GM21367 (cell line): ENCODE measurements at regions not wholly inside any gene's neighbourhood (a gene's known extent, or its start where the extent isn't known, plus 50 kb on each side); places are given as distances from the start of the nearest gene placed in this dataset.
"Not testable (repeated sequence)": the region's sequence is repeated elsewhere in the genome, so short reads cannot be mapped to it uniquely, and the experiment has no call there.

ENCODE experiments used
- ATAC-seq: cut with Tn5 transposase; IDR thresholded peaks from one replicate; pipeline ENCODE4 v1.9.1; 2021; ENCODE audit not compliant: unreplicated experiment

GRCh38 chr12:127503996-127504395, 763.0 kb upstream of the TMEM132C start:
- not testable (repeated sequence) for ATAC-seq

GRCh38 chr12:127504874-127505273, 762.1 kb upstream of the TMEM132C start:
- ATAC-seq, result no peak

GRCh38 chr12:127507341-127507740, 759.6 kb upstream of the TMEM132C start:
- no peak for ATAC-seq

DNA sequence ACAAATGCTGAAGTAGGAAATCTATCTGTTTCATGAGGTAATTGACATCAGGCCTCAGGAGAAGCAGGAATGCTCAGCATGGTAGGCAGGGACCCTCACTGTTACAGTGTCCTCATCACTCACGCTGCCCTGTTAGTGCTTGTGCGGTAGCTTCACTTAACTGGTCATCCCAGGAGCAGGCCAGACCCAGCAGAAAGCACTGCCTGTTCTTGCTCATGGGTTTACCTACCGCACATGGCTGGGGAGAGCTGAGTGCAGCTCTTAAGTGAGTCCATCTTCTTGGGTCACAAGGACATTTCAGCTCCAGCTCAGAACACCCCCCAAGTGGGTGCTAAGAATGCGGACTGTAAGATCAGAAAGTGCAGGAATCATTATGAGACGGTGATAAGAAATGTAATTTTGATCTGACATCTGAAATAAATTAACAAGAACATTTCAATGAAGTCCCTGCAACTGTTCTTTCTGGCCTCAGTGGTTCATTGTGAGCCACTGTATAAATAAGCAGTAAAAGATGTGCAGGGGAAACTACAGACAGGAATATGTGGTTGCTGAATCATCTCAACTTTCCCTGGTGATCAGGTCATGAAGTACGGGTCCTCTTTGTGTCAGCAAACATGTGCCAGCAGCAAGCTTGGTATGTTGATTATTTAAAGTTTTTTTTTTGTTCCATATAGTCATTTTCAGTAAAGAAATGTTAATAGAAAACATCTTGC, 757.7 kb upstream of the TMEM132C start:
- ATAC-seq, result no peak

- no peak for ATAC-seq
Observed at GRCh38 chr12:127515941-127516340, 751.0 kb upstream of the TMEM132C start.

DNA sequence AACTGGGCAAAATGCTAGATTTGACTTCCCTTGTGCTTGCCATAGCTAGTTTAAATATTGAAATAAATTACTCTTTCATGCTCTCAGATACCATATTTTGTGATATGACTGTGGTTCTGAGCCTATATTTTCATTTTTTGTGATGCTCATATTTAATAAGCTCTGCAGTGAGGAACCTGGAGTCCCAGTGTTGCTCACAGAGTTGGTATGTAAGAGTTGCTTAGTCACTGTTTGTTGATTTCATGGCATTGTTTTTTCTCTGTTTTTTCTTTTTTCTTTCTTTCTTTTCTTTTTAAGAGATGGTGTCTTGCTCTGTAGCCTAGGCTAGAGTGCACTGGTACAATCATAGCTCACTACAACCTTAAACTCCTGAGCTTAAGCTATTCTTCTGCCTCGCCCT, 750.5 kb upstream of the TMEM132C start:
- ATAC-seq, result no peak

- ATAC-seq, result no peak
Observed at GRCh38 chr12:127519779-127520178, 747.2 kb upstream of the TMEM132C start.

- no peak for ATAC-seq
Observed at GRCh38 chr12:127526925-127527324, 740.0 kb upstream of the TMEM132C start.

DNA sequence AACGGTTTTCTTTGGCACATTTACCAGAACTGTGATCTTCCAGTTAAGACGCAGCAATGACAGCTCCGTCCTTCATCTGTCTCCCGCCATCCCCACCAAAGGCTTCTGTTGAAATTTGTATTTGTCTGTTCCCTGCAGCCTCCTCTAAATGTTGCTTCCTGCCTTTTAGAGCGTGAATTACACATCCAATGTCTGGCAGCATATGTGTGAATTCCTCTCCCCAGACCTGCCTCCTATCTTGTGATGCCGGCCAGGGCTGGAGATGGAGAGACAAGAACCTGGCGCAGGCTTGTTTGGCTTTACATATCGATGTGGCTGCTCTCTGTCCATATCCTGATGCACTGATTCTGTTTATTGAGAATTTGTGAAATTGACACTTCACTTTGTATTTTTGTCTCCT, 738.4 kb upstream of the TMEM132C start:
- no peak for ATAC-seq

GRCh38 chr12:127531542-127531941, 735.4 kb upstream of the TMEM132C start:
- no peak for ATAC-seq

- ATAC-seq, result no peak
Observed at GRCh38 chr12:127533353-127533752, 733.6 kb upstream of the TMEM132C start.

GRCh38 chr12:127536833-127537428, 730.0 kb upstream of the TMEM132C start:
- no peak for ATAC-seq

DNA sequence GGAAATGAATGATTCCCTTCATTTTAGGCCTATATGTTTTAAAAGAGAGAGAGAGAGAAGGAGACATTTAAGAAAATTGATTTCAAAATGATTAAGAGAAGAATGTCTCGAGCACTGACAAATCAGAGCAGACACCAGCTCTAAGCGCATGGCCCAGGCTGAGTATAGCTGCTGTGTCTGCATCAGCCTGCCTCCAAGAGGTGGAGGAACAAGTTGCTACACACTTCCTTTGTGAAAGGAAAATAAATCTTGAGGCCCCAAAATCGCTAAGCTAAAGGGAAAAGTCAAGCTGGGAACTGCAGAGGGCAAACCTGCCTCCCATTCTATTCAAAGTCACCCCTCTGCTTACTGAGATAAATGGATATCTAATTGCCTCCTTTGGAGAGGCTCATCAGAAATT, 728.7 kb upstream of the TMEM132C start:
- ATAC-seq, result no peak

DNA sequence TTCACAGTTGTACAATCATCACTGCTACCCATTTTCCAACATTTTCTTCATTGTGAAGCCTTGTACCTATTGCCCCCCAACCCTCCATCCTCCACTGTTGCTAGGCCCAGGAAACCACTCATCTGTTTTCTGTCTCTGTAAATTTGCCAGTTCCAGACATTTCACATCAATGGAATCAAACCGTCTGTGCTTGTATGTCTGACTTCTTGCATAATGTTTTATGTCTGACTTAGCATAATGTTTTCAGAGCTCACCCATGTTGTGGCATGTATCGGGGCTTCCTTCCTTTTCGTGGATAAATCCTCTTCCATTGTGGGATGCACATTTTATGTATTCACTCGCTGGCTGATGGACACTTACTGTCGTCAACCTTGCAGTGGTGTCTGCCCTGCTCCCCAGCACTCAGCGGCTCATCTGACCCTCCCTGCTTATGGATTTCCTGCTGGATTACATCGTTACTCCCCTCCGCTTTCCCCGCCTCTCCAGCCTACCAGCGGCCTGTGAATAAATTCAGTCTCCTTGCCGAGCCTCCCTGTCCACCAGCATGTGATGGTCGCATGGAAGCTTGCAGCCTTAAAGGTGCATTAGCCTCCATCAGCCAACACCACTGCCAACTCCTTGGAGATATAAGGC, 727.6 kb upstream of the TMEM132C start:
- ATAC-seq, result no peak

DNA sequence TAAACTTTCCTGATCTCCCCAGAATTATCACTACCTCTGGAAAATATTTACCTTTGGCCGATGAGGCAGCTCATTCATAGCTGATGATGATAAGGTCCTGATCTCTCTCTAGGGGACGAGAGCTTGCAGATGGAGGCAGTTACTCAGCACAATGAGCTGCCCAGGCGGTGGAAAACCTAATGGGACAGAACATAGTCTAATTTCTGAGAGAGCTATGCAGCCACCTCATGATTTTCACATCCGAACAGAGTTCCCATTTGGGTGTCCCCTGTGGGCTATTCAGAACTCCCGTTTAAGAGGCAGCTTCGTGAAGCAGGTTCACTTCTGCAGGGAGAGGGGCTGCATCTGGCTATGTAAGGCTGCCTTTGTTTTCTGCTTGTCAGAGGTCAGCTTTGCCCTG, 724.6 kb upstream of the TMEM132C start:
- ATAC-seq, result no peak

GRCh38 chr12:127542931-127543330, 724.0 kb upstream of the TMEM132C start:
- ATAC-seq, result no peak

DNA sequence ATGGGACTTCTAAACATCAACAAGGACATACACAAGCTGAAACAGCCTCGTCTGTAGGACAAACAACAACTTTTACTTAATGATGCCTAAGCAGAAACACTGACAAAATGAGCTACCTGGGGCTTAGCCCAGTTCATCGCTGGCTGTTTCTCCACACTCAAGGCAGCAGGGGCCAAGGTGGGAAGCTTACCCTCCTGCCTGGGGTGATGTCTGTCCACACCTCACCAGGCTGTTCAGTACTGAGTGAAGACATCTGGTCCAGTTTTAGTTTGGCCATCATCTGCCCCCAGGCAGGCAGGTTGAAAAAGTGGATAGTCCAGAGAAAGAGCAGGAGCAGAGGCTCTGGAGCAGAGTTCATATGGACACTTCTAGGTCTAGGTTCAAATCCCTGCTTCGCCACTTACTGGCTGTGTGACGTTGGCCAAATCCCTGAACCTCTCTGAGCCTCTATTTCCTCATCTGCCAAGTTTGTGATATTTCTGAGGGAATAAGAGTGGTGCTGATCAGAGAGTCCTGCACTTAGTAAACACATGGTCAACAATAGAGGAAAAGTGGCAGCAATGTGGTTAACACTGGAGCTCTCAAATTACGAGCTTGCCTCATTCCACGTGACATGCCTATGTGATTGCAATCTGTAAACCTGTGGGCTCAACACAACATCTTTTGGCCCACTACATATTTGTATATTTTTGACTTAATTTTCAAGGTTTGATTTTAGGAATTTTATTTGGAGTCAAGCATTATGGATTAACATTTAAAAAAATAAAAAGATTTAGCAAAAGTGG, 720.1 kb upstream of the TMEM132C start:
- ATAC-seq, result no peak

GRCh38 chr12:127548123-127548553, 718.8 kb upstream of the TMEM132C start:
- no peak for ATAC-seq

DNA sequence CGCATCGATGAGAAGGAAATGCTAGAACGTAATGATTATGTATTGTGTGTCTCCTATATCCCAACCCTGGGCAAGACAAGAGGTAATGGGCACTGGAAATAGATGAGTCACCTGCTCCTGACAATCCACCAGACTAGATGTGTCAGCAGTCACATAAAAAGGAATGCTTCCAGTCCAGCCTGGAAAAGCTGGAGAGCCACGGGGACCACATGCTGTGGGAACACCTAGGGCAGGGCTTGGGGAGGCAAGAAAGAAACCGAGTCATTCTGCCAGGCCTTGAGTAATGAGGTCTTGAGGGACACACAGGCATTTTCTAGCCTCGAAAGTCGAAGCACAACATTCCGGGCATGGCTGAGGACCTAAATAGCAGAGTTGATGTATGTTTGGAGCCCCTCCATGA, 716.7 kb upstream of the TMEM132C start:
- no peak for ATAC-seq

DNA sequence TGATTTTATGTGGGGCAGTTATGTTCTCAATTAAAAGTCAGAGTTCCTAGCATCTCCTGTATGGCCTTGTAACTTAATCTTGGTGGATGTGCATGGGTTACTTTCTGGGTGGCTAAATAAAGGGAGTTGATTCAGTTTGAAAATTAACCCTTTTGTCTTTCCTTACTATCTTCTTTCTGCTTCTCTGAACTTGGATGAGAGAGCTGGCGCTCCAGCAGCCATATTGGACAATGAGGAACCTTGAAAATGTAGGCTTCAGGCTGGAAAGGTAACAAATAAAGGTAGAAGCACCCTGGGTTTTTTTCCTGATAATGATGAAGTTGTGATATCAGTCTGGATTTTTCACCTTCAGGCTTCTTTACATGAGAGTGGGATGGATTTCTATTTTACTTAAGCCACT, 714.1 kb upstream of the TMEM132C start:
- no peak for ATAC-seq

GRCh38 chr12:127555071-127555470, 711.9 kb upstream of the TMEM132C start:
- ATAC-seq, result no peak
